ENCODE measurements at regions not wholly inside any gene's neighbourhood (a gene's known extent, or its start where the extent isn't known, plus 50 kb on each side); places are given as distances from the start of the nearest gene placed in this dataset.
"Not testable (repeated sequence)": the region's sequence is repeated elsewhere in the genome, so short reads cannot be mapped to it uniquely, and the experiment has no call there.

- DNase-seq, result no peak
Observed at GRCh38 chr10:4280461-4281189, 495.6 kb upstream of the KLF6 start.

GRCh38 chr10:4279655-4280054 is 494.6 kb upstream of the KLF6 start:
- no peak for DNase-seq

- DNase-seq, result no peak
Observed at GRCh38 chr10:4278186-4278585, 493.2 kb upstream of the KLF6 start.

GRCh38 chr10:4276151-4276550 is 491.1 kb upstream of the KLF6 start:
- DNase-seq, result no peak

- DNase-seq, result not testable (repeated sequence)
Observed at GRCh38 chr10:4274671-4275070, 489.7 kb upstream of the KLF6 start.

GRCh38 chr10:4271193-4271592 is 486.2 kb upstream of the KLF6 start:
- no peak for DNase-seq

- DNase-seq, result no peak
Observed at GRCh38 chr10:4270116-4270515, 485.1 kb upstream of the KLF6 start.

GRCh38 chr10:4268490-4268889 is 483.5 kb upstream of the KLF6 start:
- not testable (repeated sequence) for DNase-seq

GRCh38 chr10:4267086-4267773 is 482.2 kb upstream of the KLF6 start:
- no peak for DNase-seq

GRCh38 chr10:4266416-4267085 is 481.5 kb upstream of the KLF6 start:
- no peak for DNase-seq

- no peak for DNase-seq
Observed at GRCh38 chr10:4265964-4266363, 481.0 kb upstream of the KLF6 start.

- DNase-seq, result no peak
Observed at GRCh38 chr10:4264209-4264865, 479.3 kb upstream of the KLF6 start.

- DNase-seq, result no peak
Observed at GRCh38 chr10:4263601-4263921, 478.6 kb upstream of the KLF6 start.

- no peak for DNase-seq
Observed at GRCh38 chr10:4262870-4263600, 478.0 kb upstream of the KLF6 start.

GRCh38 chr10:4262449-4262848 is 477.4 kb upstream of the KLF6 start:
- DNase-seq, result no peak

- no peak for DNase-seq
Observed at GRCh38 chr10:4260483-4261124, 475.6 kb upstream of the KLF6 start.

GRCh38 chr10:4257939-4258465 is 473.0 kb upstream of the KLF6 start:
- no peak for DNase-seq

- DNase-seq, result no peak
Observed at GRCh38 chr10:4256971-4257370, 472.0 kb upstream of the KLF6 start.

GRCh38 chr10:4255751-4256150 is 470.7 kb upstream of the KLF6 start:
- DNase-seq, result no peak

- DNase-seq, result no peak
Observed at GRCh38 chr10:4254101-4254994, 469.3 kb upstream of the KLF6 start.

GRCh38 chr10:4252701-4253100 is 467.7 kb upstream of the KLF6 start:
- DNase-seq, result no peak

Measured in activated CD4-positive, alpha-beta T cell treated with anti-CD3 and anti-CD28 coated beads for 1 hour (primary cell).